Tibial nerve (tissue), 4 donors: ENCODE measurements at regions not wholly inside any gene's neighbourhood (a gene's known extent, or its start where the extent isn't known, plus 50 kb on each side); places are given as distances from the start of the nearest gene placed in this dataset.

Experiments used
- EP300 ChIP-seq, 2 donors: sonication (generic); formaldehyde crosslinking; IDR thresholded peaks; one replicate each; pipeline ENCODE4 v1.6.1; 2017; ENCODE audit warnings: antibody characterized with exemption in 2 of 2, mild to moderate bottlenecking in 1 of 2
- TF ChIP-seq, protein P1 (sequence below), 5 experiments: fragments of 200-600 bp in 3 of 5; fragments of 450-650 bp in 2 of 5; sonication (generic) in 3 of 5; IDR thresholded peaks; one replicate each; pipeline ENCODE4 v1.5.1; 2016 to 2019; ENCODE audit warnings: antibody characterized with exemption in 5 of 5, mild to moderate bottlenecking in 3 of 5, moderate library complexity in 2 of 5

DNA sequence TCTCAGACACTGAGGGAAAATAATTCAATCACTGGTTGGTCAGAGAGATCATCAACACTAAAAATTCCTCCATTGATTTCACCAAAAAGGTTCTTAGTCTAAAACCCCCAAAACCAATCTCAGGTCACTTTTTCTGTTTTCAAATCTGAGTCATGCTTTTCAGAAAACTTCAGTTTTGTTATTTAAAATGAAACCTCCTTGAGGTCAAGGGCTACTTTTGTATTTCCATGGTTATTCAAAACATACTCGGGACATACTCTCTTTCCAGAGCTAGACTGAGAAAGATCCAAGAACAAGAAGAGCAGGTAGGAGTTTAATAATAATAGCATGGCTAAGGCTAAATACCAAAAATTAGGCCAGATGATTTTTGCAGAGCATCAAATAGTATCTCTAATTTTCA lies 152.8 kb downstream of the SDHAF3 start:
- TF ChIP-seq, protein P1, sequence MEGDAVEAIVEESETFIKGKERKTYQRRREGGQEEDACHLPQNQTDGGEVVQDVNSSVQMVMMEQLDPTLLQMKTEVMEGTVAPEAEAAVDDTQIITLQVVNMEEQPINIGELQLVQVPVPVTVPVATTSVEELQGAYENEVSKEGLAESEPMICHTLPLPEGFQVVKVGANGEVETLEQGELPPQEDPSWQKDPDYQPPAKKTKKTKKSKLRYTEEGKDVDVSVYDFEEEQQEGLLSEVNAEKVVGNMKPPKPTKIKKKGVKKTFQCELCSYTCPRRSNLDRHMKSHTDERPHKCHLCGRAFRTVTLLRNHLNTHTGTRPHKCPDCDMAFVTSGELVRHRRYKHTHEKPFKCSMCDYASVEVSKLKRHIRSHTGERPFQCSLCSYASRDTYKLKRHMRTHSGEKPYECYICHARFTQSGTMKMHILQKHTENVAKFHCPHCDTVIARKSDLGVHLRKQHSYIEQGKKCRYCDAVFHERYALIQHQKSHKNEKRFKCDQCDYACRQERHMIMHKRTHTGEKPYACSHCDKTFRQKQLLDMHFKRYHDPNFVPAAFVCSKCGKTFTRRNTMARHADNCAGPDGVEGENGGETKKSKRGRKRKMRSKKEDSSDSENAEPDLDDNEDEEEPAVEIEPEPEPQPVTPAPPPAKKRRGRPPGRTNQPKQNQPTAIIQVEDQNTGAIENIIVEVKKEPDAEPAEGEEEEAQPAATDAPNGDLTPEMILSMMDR (IDR thresholded peaks at IDR 0.05): no peak
- TF ChIP-seq EP300 (IDR thresholded peaks at IDR 0.05): no peak
